ENCODE measurements at regions not wholly inside any gene's neighbourhood (a gene's known extent, or its start where the extent isn't known, plus 50 kb on each side); places are given as distances from the start of the nearest gene placed in this dataset.

DNA sequence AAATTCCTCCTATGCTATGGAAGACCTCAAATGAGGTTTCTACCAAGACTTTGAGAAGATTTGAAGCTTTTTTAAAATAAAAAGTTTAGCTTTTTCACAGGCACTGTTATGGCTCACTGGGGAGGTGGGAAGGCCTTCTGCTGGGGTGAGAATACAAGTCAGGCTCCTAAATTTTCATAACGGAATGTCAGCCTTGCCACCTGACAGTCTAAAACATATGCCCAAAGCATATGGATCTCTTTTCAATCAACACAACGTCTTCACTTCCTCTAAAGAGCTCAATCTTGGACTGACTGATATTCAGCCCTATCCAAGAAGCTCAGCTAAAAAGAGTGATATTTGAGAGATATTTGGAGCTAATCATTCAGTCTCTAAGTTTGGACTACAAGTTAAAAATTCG lies 57.1 kb upstream of the LIN7C start:
- no peak for DNase-seq
- H3K27ac ChIP-seq = no peak overlapping the region
- H3K4me1 ChIP-seq = no peaks in the 10 kb centered on the region
- TF ChIP-seq POLR2AphosphoS5 (IDR thresholded peaks at IDR 0.05) = no peak
- no peak for TF ChIP-seq POLR2A (IDR thresholded peaks at IDR 0.05)
- TF ChIP-seq, protein P1, sequence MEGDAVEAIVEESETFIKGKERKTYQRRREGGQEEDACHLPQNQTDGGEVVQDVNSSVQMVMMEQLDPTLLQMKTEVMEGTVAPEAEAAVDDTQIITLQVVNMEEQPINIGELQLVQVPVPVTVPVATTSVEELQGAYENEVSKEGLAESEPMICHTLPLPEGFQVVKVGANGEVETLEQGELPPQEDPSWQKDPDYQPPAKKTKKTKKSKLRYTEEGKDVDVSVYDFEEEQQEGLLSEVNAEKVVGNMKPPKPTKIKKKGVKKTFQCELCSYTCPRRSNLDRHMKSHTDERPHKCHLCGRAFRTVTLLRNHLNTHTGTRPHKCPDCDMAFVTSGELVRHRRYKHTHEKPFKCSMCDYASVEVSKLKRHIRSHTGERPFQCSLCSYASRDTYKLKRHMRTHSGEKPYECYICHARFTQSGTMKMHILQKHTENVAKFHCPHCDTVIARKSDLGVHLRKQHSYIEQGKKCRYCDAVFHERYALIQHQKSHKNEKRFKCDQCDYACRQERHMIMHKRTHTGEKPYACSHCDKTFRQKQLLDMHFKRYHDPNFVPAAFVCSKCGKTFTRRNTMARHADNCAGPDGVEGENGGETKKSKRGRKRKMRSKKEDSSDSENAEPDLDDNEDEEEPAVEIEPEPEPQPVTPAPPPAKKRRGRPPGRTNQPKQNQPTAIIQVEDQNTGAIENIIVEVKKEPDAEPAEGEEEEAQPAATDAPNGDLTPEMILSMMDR (IDR thresholded peaks at IDR 0.05) = no peak
- TF ChIP-seq EP300 (IDR thresholded peaks at IDR 0.05; ENCODE audit: low read depth) = no peak
- in situ Hi-C loops (cut with MboI; ENCODE audit: low pct_ligation_motif_present in 1 of 4, low pct_unique_long_range_greater_than_20kb in 1 of 4, low sequenced_read_pairs in 3 of 4) = loop anchor here in 1 of 4 donors (25.0 kb wide), 1 partner anchor 99 kb away; no protein-coding TSS in a partner anchor
- H3K36me3 ChIP-seq = no peaks in the 10 kb centered on the region
- no peak overlapping the region for H3K4me3 ChIP-seq
- no peaks in the 10 kb centered on the region for H3K27me3 ChIP-seq
- no peaks in the 10 kb centered on the region for H3K9me3 ChIP-seq
- 67 to 69% methylated on average over 3 of the region's 3 CpGs for WGBS, 2 donors (ENCODE audit: low coverage in 1 of 2)
- intact Hi-C loops (cut with DNase I; ENCODE audit: low total_unique reads) = no loop called here

DNA sequence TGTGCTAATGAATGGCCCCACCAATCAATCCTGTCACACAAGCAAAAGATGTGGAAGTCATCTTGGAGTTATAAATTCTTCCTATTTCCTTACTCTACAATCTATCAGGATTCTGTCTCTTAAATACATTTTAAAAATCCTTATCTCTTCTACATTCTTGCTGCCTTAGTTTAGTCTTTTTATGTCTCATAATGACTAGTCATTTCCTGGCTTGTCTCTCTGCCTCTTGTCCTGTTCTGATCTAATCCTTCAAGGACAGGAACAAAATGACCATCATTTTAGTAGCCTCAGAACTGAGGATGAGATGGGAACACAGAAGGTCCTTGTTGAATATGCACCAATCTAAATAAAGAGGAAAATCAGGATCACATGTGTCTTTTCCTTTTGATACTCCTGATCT lies 56.6 kb upstream of the LIN7C start:
- Histone ChIP-seq H3K4me3 (no peak overlapping the region), H3K36me3 (no peaks in the 10 kb centered on the region), H3K9me3 (no peaks in the 10 kb centered on the region), H3K4me1 (no peaks in the 10 kb centered on the region), H3K27me3 (no peaks in the 10 kb centered on the region), H3K27ac (no peak overlapping the region)
- no peak for DNase-seq
- intact Hi-C loops (cut with DNase I; ENCODE audit: low total_unique reads) (no loop called here), in situ Hi-C loops (cut with MboI; ENCODE audit: low pct_ligation_motif_present in 1 of 4, low pct_unique_long_range_greater_than_20kb in 1 of 4, low sequenced_read_pairs in 3 of 4) (loop anchor here in 1 of 4 donors (25.0 kb wide), 1 partner anchor 99 kb away; no protein-coding TSS in a partner anchor)
- TF ChIP-seq EP300 (IDR thresholded peaks at IDR 0.05; ENCODE audit: low read depth) (no peak), POLR2AphosphoS5 (IDR thresholded peaks at IDR 0.05) (no peak), POLR2A (IDR thresholded peaks at IDR 0.05) (no peak)
- TF ChIP-seq, protein P1 (IDR thresholded peaks at IDR 0.05) = no peak

DNA sequence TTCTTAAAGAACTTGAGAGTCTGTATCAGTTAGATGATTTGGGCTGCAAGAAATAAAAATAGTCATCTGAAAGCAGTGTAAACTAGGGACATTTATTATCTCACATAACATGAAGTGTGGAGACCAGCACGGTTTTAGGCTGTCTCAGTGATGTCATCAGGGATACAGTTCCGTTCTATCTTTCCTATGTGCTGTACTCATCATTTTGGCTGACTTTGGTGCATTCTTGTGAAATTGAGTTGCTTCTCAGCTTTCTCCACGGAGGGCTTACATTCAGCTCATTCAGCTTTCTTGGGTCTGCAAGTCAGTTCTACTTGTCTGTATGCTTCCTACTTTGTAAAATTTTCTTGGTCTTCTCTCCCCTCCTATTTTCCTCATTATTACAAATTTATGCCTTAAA lies 51.8 kb upstream of the LIN7C start:
- no peak overlapping the region for H3K27ac ChIP-seq
- in situ Hi-C loops (cut with MboI; ENCODE audit: low pct_ligation_motif_present in 1 of 4, low pct_unique_long_range_greater_than_20kb in 1 of 4, low sequenced_read_pairs in 3 of 4) = loop anchor here in 1 of 4 donors (25.0 kb wide), 1 partner anchor 104 kb away; no protein-coding TSS in a partner anchor
- 79 to 86% methylated on average over 3 of the region's 3 CpGs for WGBS, 2 donors (ENCODE audit: low coverage in 1 of 2)

DNA sequence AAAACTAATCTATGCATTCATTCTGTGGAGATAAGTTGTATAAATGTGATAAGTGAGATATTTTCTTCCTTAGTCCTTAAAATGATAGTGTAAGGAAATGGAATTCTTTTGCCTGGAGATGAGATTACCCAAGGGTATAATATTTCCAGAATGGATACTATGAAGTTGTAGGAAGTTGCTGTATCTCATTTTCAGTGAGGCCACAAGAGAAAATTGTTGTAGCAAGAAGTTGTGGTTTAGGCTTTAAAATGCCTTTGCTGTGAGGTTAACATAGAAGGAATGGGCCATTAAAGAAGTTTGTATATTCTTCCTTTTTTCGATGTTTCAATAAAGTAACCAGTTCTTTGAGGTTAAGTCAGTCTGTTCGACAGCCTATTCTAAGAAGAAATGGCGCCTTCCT lies 50.7 kb upstream of the LIN7C start:
- 88 to 93% methylated on average over 3 of the region's 3 CpGs for WGBS, 2 donors (ENCODE audit: low coverage in 1 of 2)
- in situ Hi-C loops (cut with MboI; ENCODE audit: low pct_ligation_motif_present in 1 of 4, low pct_unique_long_range_greater_than_20kb in 1 of 4, low sequenced_read_pairs in 3 of 4) = loop anchor here in 1 of 4 donors (25.0 kb wide), 1 partner anchor 105 kb away; no protein-coding TSS in a partner anchor
- no peaks in the 10 kb centered on the region for H3K36me3 ChIP-seq
- TF ChIP-seq, protein P1 (IDR thresholded peaks at IDR 0.05) = no peak
- TF ChIP-seq POLR2A (IDR thresholded peaks at IDR 0.05) (no peak), POLR2AphosphoS5 (IDR thresholded peaks at IDR 0.05) (no peak), EP300 (IDR thresholded peaks at IDR 0.05; ENCODE audit: low read depth) (no peak)
- H3K4me3 ChIP-seq = no peak overlapping the region
- H3K27me3 ChIP-seq = no peaks in the 10 kb centered on the region
- no peak for DNase-seq
- no peaks in the 10 kb centered on the region for H3K9me3 ChIP-seq
- intact Hi-C loops (cut with DNase I; ENCODE audit: low total_unique reads) = no loop called here
- H3K27ac ChIP-seq = no peak overlapping the region
- no peaks in the 10 kb centered on the region for H3K4me1 ChIP-seq

More for the DNA sequence above, 51.8 kb upstream of the LIN7C start:
- H3K4me1 ChIP-seq = no peaks in the 10 kb centered on the region
- H3K36me3 ChIP-seq = no peaks in the 10 kb centered on the region
- no peaks in the 10 kb centered on the region for H3K9me3 ChIP-seq
- TF ChIP-seq, protein P1 (IDR thresholded peaks at IDR 0.05) = no peak
- TF ChIP-seq POLR2AphosphoS5 (IDR thresholded peaks at IDR 0.05) (no peak), POLR2A (IDR thresholded peaks at IDR 0.05) (no peak)
- H3K27me3 ChIP-seq = no peaks in the 10 kb centered on the region
- no peak for DNase-seq
- intact Hi-C loops (cut with DNase I; ENCODE audit: low total_unique reads) = no loop called here
- no peak overlapping the region for H3K4me3 ChIP-seq
